ENCODE measurements at regions not wholly inside any gene's neighbourhood (a gene's known extent, or its start where the extent isn't known, plus 50 kb on each side); places are given as distances from the start of the nearest gene placed in this dataset.
"Not testable (repeated sequence)": the region's sequence is repeated elsewhere in the genome, so short reads cannot be mapped to it uniquely, and the experiment has no call there.

- H3K27me3 ChIP-seq (ENCODE audit: insufficient read depth, low read length); H2AFZ ChIP-seq (ENCODE audit: low read length, unreplicated experiment); H3K4me1 ChIP-seq (ENCODE audit: control insufficient read depth, insufficient read depth, low read length, unreplicated experiment); H3K36me3 ChIP-seq (ENCODE audit: insufficient read depth, low read length); H3K4me3 ChIP-seq (ENCODE audit: low read depth, low read length); H3K79me2 ChIP-seq (ENCODE audit: control insufficient read depth, insufficient read depth, low read length, unreplicated experiment); H3K27ac ChIP-seq (ENCODE audit: low read depth, low read length): not testable (repeated sequence)
Observed at GRCh38 chr22:23450821-23451220, 129.3 kb downstream of the IGLL1 start.

DNA sequence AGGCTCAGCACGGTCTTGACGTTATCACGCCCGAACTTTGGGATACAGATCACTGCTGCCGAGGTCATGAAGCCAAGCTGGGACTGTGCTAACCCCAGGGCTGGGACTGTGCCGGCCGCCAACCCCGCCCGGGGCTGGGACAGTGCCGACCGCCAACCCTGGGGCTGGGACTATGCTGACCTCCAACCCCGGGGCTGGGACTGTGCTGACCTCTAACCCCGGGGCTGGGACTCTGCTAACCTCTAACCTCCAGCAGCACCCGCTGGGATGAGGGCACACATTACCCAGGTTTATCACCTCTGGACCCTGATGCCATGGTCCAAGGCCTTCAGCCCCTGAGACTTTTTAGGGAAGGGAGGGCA lies 129.7 kb downstream of the IGLL1 start:
- Histone ChIP-seq H3K27me3 (ENCODE audit: insufficient read depth, low read length) (peaks cover 3% of the 10 kb centered on the region; the same call in 1 of the 2 replicates), H3K4me1 (ENCODE audit: control insufficient read depth, insufficient read depth, low read length, unreplicated experiment) (no peaks in the 10 kb centered on the region), H2AFZ (ENCODE audit: low read length, unreplicated experiment) (no peak overlapping the region), H3K27ac (ENCODE audit: low read depth, low read length) (no peak overlapping the region), H3K36me3 (ENCODE audit: insufficient read depth, low read length) (no peaks in the 10 kb centered on the region), H3K79me2 (ENCODE audit: control insufficient read depth, insufficient read depth, low read length, unreplicated experiment) (no peaks in the 10 kb centered on the region), H3K4me3 (ENCODE audit: low read depth, low read length) (no peak overlapping the region)

DNA sequence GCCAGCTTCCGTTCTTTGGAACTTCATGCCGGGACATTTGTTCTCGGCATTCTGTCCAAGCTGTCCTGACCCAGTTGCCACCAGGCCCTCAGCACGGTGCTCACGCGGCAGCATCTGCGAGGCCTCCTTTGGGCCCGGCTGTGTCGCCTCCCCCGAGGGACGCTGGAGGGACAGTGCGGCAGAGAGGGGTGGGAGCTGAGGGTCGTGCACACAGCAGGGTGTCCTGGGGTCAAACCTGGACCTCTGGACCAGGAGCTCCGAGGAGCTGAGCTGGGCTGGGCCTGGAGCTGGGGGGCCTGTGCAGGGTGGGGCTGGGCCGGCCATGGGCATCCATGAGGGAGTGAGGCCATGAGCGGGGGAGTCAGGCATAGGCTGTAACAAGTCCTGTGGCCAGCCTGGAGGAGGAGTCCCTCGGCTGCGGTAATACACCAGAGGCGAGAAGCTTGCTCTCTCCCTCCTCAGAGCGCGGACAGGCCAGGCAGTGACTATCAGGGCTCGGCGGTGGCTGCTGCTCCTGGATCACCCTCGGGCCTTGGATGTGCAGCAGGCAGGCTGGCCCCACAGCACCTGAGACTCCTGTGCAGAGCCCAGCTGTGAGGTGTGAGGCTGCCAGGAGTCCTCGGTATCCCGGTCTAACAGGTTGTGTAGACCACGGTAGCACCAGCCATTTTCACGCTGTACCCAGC lies 130.2 kb downstream of the IGLL1 start:
- H3K27ac ChIP-seq (ENCODE audit: low read depth, low read length); H2AFZ ChIP-seq (ENCODE audit: low read length, unreplicated experiment); H3K4me1 ChIP-seq (ENCODE audit: control insufficient read depth, insufficient read depth, low read length, unreplicated experiment); H3K36me3 ChIP-seq (ENCODE audit: insufficient read depth, low read length); H3K27me3 ChIP-seq (ENCODE audit: insufficient read depth, low read length); H3K79me2 ChIP-seq (ENCODE audit: control insufficient read depth, insufficient read depth, low read length, unreplicated experiment); H3K4me3 ChIP-seq (ENCODE audit: low read depth, low read length): not testable (repeated sequence)

DNA sequence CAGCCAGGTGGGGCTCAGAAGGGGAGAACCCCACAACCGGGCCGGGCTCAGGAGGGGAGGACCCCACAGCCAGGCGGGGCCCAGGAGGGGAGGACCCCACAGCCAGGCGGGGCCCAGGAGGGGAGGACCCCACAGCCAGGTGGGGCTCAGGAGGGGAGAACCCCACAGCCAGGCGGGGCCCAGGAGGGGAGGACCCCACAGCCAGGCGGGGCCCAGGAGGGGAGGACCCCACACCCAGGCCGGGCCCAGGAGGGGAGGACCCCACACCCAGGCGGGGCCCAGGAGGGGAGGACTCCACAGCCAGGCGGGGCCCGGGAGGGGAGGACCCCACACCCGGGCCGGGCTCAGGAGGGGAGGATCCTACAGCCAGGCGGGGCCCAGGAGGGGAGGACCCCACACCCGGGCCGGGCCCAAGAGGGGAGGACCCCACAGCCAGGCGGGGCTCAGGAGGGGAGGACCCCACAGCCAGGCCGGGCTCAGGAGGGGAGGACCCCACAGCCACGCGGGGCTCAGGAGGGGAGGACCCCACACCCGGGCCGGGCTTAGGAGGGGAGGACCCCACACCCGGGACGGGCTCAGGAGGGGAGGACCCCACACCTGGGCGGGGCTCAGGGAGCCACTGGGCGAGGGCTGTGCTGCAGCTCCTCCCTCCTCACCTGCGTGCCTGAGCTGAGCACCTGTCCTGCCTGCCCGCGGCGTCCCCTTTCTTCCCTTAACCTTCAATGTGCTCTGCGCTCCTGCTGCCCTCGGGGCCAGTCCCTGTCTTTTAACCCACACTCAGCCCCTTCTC lies 131.4 kb downstream of the IGLL1 start:
- H3K4me3 ChIP-seq (ENCODE audit: low read depth, low read length); H3K36me3 ChIP-seq (ENCODE audit: insufficient read depth, low read length); H2AFZ ChIP-seq (ENCODE audit: low read length, unreplicated experiment); H3K27ac ChIP-seq (ENCODE audit: low read depth, low read length); H3K79me2 ChIP-seq (ENCODE audit: control insufficient read depth, insufficient read depth, low read length, unreplicated experiment); H3K4me1 ChIP-seq (ENCODE audit: control insufficient read depth, insufficient read depth, low read length, unreplicated experiment); H3K27me3 ChIP-seq (ENCODE audit: insufficient read depth, low read length): not testable (repeated sequence)

GRCh38 chr22:23446796-23447350 lies 133.2 kb downstream of the IGLL1 start:
- Histone ChIP-seq H3K4me3 (ENCODE audit: low read depth, low read length) (no peak overlapping the region), H3K36me3 (ENCODE audit: insufficient read depth, low read length) (no peaks in the 10 kb centered on the region), H3K79me2 (ENCODE audit: control insufficient read depth, insufficient read depth, low read length, unreplicated experiment) (no peaks in the 10 kb centered on the region), H3K27me3 (ENCODE audit: insufficient read depth, low read length) (no peaks in the 10 kb centered on the region), H3K4me1 (ENCODE audit: control insufficient read depth, insufficient read depth, low read length, unreplicated experiment) (no peaks in the 10 kb centered on the region), H3K27ac (ENCODE audit: low read depth, low read length) (no peak overlapping the region), H2AFZ (ENCODE audit: low read length, unreplicated experiment) (no peak overlapping the region)

GRCh38 chr22:23446194-23446593 lies 133.9 kb downstream of the IGLL1 start:
- not testable (repeated sequence) for H3K36me3 ChIP-seq (ENCODE audit: insufficient read depth, low read length); H3K79me2 ChIP-seq (ENCODE audit: control insufficient read depth, insufficient read depth, low read length, unreplicated experiment); H3K27me3 ChIP-seq (ENCODE audit: insufficient read depth, low read length); H2AFZ ChIP-seq (ENCODE audit: low read length, unreplicated experiment); H3K4me3 ChIP-seq (ENCODE audit: low read depth, low read length); H3K4me1 ChIP-seq (ENCODE audit: control insufficient read depth, insufficient read depth, low read length, unreplicated experiment); H3K27ac ChIP-seq (ENCODE audit: low read depth, low read length)

GRCh38 chr22:23443905-23444304 lies 136.2 kb downstream of the IGLL1 start:
- not testable (repeated sequence) for H3K36me3 ChIP-seq (ENCODE audit: insufficient read depth, low read length); H3K27me3 ChIP-seq (ENCODE audit: insufficient read depth, low read length); H3K4me3 ChIP-seq (ENCODE audit: low read depth, low read length); H3K27ac ChIP-seq (ENCODE audit: low read depth, low read length); H2AFZ ChIP-seq (ENCODE audit: low read length, unreplicated experiment); H3K4me1 ChIP-seq (ENCODE audit: control insufficient read depth, insufficient read depth, low read length, unreplicated experiment); H3K79me2 ChIP-seq (ENCODE audit: control insufficient read depth, insufficient read depth, low read length, unreplicated experiment)

DNA sequence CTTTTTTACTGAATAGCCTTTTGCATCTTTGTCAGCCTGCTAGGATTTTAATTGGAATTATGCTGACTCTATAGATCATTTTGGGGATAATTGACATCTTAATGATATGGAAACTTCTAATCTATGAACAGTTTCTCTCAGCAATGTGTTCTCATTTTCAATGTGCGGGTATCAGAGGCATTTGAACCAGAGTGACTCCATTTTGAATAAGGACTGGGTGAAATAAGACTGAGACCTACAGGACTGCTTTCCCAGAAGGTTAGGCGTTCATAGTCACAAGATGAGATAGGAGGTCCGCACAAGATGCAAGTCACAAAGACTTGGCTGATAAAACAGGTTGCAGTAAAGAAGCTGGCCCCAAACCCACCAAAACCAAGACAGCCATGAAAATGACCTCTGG lies 140.5 kb downstream of the IGLL1 start:
- not testable (repeated sequence) for H3K4me1 ChIP-seq (ENCODE audit: control insufficient read depth, insufficient read depth, low read length, unreplicated experiment); H2AFZ ChIP-seq (ENCODE audit: low read length, unreplicated experiment); H3K27ac ChIP-seq (ENCODE audit: low read depth, low read length); H3K4me3 ChIP-seq (ENCODE audit: low read depth, low read length); H3K27me3 ChIP-seq (ENCODE audit: insufficient read depth, low read length); H3K79me2 ChIP-seq (ENCODE audit: control insufficient read depth, insufficient read depth, low read length, unreplicated experiment); H3K36me3 ChIP-seq (ENCODE audit: insufficient read depth, low read length)

DNA sequence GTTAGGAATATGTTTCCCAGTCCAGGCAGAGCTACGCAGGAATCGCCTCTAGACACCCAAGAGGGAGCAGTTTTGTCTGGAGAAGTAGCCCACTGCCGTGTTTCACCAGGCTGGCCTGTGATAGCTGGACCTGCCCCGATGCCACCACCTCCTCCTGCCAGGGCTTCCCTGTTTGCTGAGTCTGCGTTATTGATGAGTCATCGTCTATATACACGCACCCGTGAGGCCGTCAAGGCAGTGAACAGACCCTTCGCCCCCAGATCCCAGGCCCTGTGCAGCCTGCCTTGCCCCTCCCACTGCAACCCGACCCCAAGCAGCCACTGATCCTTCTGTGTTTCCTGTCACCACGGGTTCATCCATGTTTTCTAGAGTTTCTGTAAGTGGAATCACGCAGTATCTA lies 141.9 kb downstream of the IGLL1 start:
- Histone ChIP-seq H3K27ac (ENCODE audit: low read depth, low read length) (no peak overlapping the region), H3K79me2 (ENCODE audit: control insufficient read depth, insufficient read depth, low read length, unreplicated experiment) (no peaks in the 10 kb centered on the region), H3K4me3 (ENCODE audit: low read depth, low read length) (no peak overlapping the region), H2AFZ (ENCODE audit: low read length, unreplicated experiment) (no peak overlapping the region), H3K27me3 (ENCODE audit: insufficient read depth, low read length) (no peaks in the 10 kb centered on the region), H3K36me3 (ENCODE audit: insufficient read depth, low read length) (no peaks in the 10 kb centered on the region), H3K4me1 (ENCODE audit: control insufficient read depth, insufficient read depth, low read length, unreplicated experiment) (no peaks in the 10 kb centered on the region)

GRCh38 chr22:23437779-23438178 lies 142.3 kb downstream of the IGLL1 start:
- Histone ChIP-seq H3K79me2 (ENCODE audit: control insufficient read depth, insufficient read depth, low read length, unreplicated experiment) (no peaks in the 10 kb centered on the region), H2AFZ (ENCODE audit: low read length, unreplicated experiment) (no peak overlapping the region), H3K27me3 (ENCODE audit: insufficient read depth, low read length) (no peaks in the 10 kb centered on the region), H3K4me3 (ENCODE audit: low read depth, low read length) (no peak overlapping the region), H3K36me3 (ENCODE audit: insufficient read depth, low read length) (no peaks in the 10 kb centered on the region), H3K4me1 (ENCODE audit: control insufficient read depth, insufficient read depth, low read length, unreplicated experiment) (no peaks in the 10 kb centered on the region), H3K27ac (ENCODE audit: low read depth, low read length) (no peak overlapping the region)

- H3K27ac ChIP-seq (ENCODE audit: low read depth, low read length); H3K4me1 ChIP-seq (ENCODE audit: control insufficient read depth, insufficient read depth, low read length, unreplicated experiment); H3K27me3 ChIP-seq (ENCODE audit: insufficient read depth, low read length); H2AFZ ChIP-seq (ENCODE audit: low read length, unreplicated experiment); H3K4me3 ChIP-seq (ENCODE audit: low read depth, low read length); H3K36me3 ChIP-seq (ENCODE audit: insufficient read depth, low read length); H3K79me2 ChIP-seq (ENCODE audit: control insufficient read depth, insufficient read depth, low read length, unreplicated experiment): not testable (repeated sequence)
Observed at GRCh38 chr22:23437107-23437395, 143.0 kb downstream of the IGLL1 start.
